WI38 (cell line): ENCODE measurements at regions not wholly inside any gene's neighbourhood (a gene's known extent, or its start where the extent isn't known, plus 50 kb on each side); places are given as distances from the start of the nearest gene placed in this dataset.

Experiments used
- H3K4me3 ChIP-seq: 2 replicates; pipeline ENCODE4 v1.5.1; 2011; ENCODE audit warnings: low read depth, mild to moderate bottlenecking, control low read depth, low read length
- CTCF ChIP-seq: IDR thresholded peaks from 2 replicates; pipeline ENCODE4 v1.5.1; 2012; ENCODE audit warnings: low read depth, mild to moderate bottlenecking, control low read depth, low read length

- TF ChIP-seq CTCF: no peak
- no peak overlapping the region for H3K4me3 ChIP-seq
Measured at GRCh38 chr13:53499576-53500133, 471.0 kb downstream of the OLFM4 start.

DNA sequence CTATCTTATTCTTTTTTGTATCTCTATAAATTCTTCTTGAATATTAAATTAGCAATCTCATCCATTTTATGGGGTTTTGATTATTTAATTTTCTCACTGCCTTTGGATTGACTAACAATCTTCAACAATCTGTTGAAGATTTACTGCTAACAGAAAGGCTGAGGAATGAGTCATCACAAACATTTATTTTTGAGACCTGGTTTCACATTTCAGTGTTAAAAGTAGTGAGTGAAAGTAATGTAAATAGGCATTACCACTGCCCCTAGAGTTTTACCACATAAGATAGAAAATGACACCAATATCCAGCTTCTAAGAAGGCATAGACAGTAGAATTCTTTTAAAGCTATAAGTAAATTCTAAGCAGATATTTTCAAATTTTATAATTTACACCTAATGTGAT is 472.8 kb downstream of the OLFM4 start:
- TF ChIP-seq CTCF: no peak
- no peak overlapping the region for H3K4me3 ChIP-seq

GRCh38 chr13:53507741-53508140 is 479.1 kb downstream of the OLFM4 start:
- no peak for TF ChIP-seq CTCF
- H3K4me3 ChIP-seq: no peak overlapping the region

DNA sequence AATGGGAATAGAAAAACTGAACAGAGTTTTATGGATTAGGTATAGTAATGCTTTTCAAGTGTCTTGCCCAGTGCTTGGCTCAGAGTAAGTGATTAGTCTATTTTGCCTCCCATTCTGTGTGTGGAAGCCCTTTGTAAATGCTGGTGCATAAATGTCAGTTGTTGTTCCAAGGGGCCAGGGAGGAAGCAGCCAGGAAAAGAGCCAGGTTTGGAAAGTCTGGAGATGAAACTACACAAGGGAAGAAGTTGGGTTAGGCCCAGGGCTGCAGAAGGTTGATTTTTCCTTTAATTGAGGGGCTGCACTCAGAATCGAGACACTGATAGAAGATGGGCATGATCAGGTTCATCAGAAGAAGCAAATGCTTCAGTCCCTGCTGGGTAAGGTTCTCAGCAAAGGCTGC is 484.0 kb downstream of the OLFM4 start:
- H3K4me3 ChIP-seq: no peak overlapping the region
- TF ChIP-seq CTCF: no peak

GRCh38 chr13:53513226-53513625 is 484.6 kb downstream of the OLFM4 start:
- no peak overlapping the region for H3K4me3 ChIP-seq
- TF ChIP-seq CTCF: no peak

DNA sequence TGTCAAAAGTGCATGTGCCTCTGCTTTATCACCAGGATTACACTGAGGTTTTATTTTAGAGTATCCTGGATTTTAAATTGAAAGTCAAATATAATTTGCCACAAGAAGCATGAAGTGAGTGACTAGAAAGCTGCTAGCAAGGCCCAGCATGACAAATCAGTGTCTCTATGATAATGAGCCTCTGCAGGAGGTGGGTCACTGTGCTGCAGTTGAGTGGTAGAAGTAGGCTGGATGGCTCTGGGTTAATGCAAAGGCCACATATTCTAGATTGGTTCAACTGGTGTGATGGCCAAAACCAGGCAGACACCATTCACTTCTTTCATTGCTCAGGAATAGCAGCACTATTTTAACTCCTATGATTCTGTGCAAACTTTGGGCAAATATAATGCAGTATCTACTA is 491.5 kb downstream of the OLFM4 start:
- no peak for TF ChIP-seq CTCF
- H3K4me3 ChIP-seq: no peak overlapping the region

DNA sequence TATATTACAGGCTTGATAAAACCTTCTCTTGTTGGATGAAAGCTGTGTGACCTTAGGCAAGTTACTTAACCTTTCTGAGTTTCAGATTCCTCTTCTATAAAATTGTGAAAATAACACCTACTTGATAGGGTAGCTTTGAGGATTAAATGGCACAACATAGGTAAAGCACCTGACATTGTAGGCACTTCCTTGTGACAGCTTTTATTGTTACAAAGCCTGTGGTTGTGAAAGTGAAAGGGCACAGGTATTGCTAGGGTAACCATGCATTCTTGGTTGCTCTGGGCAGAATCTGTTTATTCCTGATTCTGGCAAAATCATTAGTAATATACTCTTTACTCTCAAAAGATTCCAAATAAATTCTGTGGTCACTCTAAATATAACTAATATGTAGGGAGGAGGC is 493.4 kb downstream of the OLFM4 start:
- H3K4me3 ChIP-seq: no peak overlapping the region
- TF ChIP-seq CTCF: no peak
